ENCODE measurements at regions not wholly inside any gene's neighbourhood (a gene's known extent, or its start where the extent isn't known, plus 50 kb on each side); places are given as distances from the start of the nearest gene placed in this dataset.
"Not testable (repeated sequence)": the region's sequence is repeated elsewhere in the genome, so short reads cannot be mapped to it uniquely, and the experiment has no call there.

GRCh38 chr2:204167670-204168069, 231.1 kb downstream of the ICOS start:
- not testable (repeated sequence) for TF ChIP-seq CTCF (IDR thresholded peaks at IDR 0.05; ENCODE audit: low read length); EZH2 (optimal IDR thresholded peaks at IDR 0.05; ENCODE audit: low read depth, low read length)
